Astrocyte (in vitro differentiated cells and primary cell): ENCODE measurements at regions not wholly inside any gene's neighbourhood (a gene's known extent, or its start where the extent isn't known, plus 50 kb on each side); places are given as distances from the start of the nearest gene placed in this dataset.

Source experiments
- DNase-seq: peaks from one replicate; pipeline ENCODE4 v3.0.0-alpha.2; 2010; ENCODE audit warnings: low read depth
- FAIRE-seq: peaks from 2 replicates; lab custom pipeline; 2011; peaks lifted over from hg19 to GRCh38; lab: Jason Lieb, UNC
- H2AFZ ChIP-seq: 2 replicates; pipeline ENCODE4 v1.6.0; 2012; ENCODE audit warnings: low read depth, low read length, inconsistent platforms
- H3K27ac ChIP-seq: 2 replicates; pipeline ENCODE4 v1.5.1; 2011; ENCODE audit warnings: low read depth, low read length, inconsistent platforms
- H3K27me3 ChIP-seq: 2 replicates; pipeline ENCODE4 v1.6.0; 2011; ENCODE audit warnings: low read length, inconsistent platforms; ENCODE audit not compliant: insufficient read depth
- H3K36me3 ChIP-seq: 2 replicates; pipeline ENCODE4 v1.5.1; 2011; ENCODE audit warnings: low read length, inconsistent platforms; ENCODE audit not compliant: insufficient read depth
- H3K4me1 ChIP-seq: 2 replicates; pipeline ENCODE4 v1.5.1; 2011; ENCODE audit warnings: low read length, inconsistent platforms; ENCODE audit not compliant: insufficient read depth
- H3K4me2 ChIP-seq: 2 replicates; pipeline ENCODE4 v1.6.0; 2012; ENCODE audit warnings: low read length, inconsistent platforms
- H3K4me3 ChIP-seq: 2 replicates; pipeline ENCODE4 v1.5.1; 2011; ENCODE audit warnings: low read depth, mild to moderate bottlenecking, low read length, inconsistent platforms; ENCODE audit not compliant: insufficient read depth
- H3K79me2 ChIP-seq: 2 replicates; pipeline ENCODE4 v1.6.0; 2012; ENCODE audit warnings: mild to moderate bottlenecking, low read length, inconsistent platforms; ENCODE audit not compliant: insufficient read depth
- H3K9ac ChIP-seq: 2 replicates; pipeline ENCODE4 v1.6.0; 2012; ENCODE audit warnings: mild to moderate bottlenecking, low read length, inconsistent platforms
- H3K9me3 ChIP-seq: 2 replicates; pipeline ENCODE4 v1.5.1; 2012; ENCODE audit warnings: low read depth, mild to moderate bottlenecking, low read length, inconsistent platforms; ENCODE audit not compliant: insufficient read depth
- H4K20me1 ChIP-seq: 2 replicates; pipeline ENCODE4 v1.6.0; 2012; ENCODE audit warnings: low read length, inconsistent platforms; ENCODE audit not compliant: insufficient read depth
- H3K27ac Mint-ChIP-seq: one replicate; pipeline ENCODE4 v1.8.0; 2021; ENCODE audit warnings: mild to moderate bottlenecking, mixed read lengths; ENCODE audit not compliant: unreplicated experiment
- H3K27me3 Mint-ChIP-seq: one replicate; pipeline ENCODE4 v1.8.0; 2021; ENCODE audit warnings: low read depth, mixed read lengths; ENCODE audit not compliant: unreplicated experiment
- H3K36me3 Mint-ChIP-seq: one replicate; pipeline ENCODE4 v1.8.0; 2021; ENCODE audit warnings: low read depth, mixed read lengths; ENCODE audit not compliant: unreplicated experiment
- H3K4me1 Mint-ChIP-seq: one replicate; pipeline ENCODE4 v1.8.0; 2021; ENCODE audit warnings: low read depth, mixed read lengths; ENCODE audit not compliant: unreplicated experiment
- H3K4me3 Mint-ChIP-seq: one replicate; pipeline ENCODE4 v1.8.0; 2021; ENCODE audit warnings: mild to moderate bottlenecking, moderate library complexity, mixed read lengths; ENCODE audit not compliant: unreplicated experiment
- H3K9me3 Mint-ChIP-seq: one replicate; pipeline ENCODE4 v1.8.0; 2021; ENCODE audit warnings: mild to moderate bottlenecking, mixed read lengths; ENCODE audit not compliant: unreplicated experiment
- EZH2 ChIP-seq: IDR thresholded peaks from 2 replicates; pipeline ENCODE4 v1.6.1; 2012; ENCODE audit warnings: mild to moderate bottlenecking, low read length, inconsistent platforms; ENCODE audit not compliant: insufficient read depth
- TF ChIP-seq, protein P1 (sequence below): IDR thresholded peaks from 2 replicates; pipeline ENCODE4 v1.5.1; 2011; ENCODE audit warnings: low read depth, mild to moderate bottlenecking, inconsistent platforms, low read length, moderate library complexity; ENCODE audit not compliant: insufficient read depth

DNA sequence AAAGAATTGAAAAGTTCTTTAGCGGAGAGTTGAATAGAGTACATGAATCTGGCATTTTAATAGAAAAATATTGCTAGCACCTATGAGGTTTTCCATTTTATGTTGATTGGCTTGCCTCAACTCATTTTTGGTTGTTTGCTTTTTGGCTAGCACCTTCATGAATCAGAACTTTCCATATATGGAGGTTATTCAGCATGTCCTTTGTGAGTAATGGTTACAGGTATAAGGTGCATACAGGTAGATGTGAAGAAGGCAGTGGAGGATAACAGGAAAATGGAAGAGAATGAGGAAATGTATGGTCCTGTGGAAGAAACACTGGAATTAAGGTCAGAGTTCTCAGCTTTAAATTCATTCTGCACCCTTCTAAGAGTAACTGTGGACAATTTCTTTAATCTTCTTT lies 98.1 kb upstream of the GBE1 start:
- FAIRE-seq (no peak), DNase-seq (no peak)
- H3K27ac Mint-ChIP-seq: no peak overlapping the region
- H3K4me3 Mint-ChIP-seq: no peak overlapping the region
- no peaks in the 10 kb centered on the region for H3K36me3 ChIP-seq
- H3K4me1 ChIP-seq: no peaks in the 10 kb centered on the region
- H3K9ac ChIP-seq: no peak overlapping the region
- no peaks in the 10 kb centered on the region for H3K4me1 Mint-ChIP-seq
- H3K79me2 ChIP-seq: no peaks in the 10 kb centered on the region
- no peak overlapping the region for H3K27ac ChIP-seq
- H3K27me3 Mint-ChIP-seq: no peaks in the 10 kb centered on the region
- no peak overlapping the region for H3K4me3 ChIP-seq
- H2AFZ ChIP-seq: no peak overlapping the region
- no peaks in the 10 kb centered on the region for H3K36me3 Mint-ChIP-seq
- H3K9me3 Mint-ChIP-seq: no peaks in the 10 kb centered on the region
- no peak for TF ChIP-seq EZH2
- TF ChIP-seq, protein P1, sequence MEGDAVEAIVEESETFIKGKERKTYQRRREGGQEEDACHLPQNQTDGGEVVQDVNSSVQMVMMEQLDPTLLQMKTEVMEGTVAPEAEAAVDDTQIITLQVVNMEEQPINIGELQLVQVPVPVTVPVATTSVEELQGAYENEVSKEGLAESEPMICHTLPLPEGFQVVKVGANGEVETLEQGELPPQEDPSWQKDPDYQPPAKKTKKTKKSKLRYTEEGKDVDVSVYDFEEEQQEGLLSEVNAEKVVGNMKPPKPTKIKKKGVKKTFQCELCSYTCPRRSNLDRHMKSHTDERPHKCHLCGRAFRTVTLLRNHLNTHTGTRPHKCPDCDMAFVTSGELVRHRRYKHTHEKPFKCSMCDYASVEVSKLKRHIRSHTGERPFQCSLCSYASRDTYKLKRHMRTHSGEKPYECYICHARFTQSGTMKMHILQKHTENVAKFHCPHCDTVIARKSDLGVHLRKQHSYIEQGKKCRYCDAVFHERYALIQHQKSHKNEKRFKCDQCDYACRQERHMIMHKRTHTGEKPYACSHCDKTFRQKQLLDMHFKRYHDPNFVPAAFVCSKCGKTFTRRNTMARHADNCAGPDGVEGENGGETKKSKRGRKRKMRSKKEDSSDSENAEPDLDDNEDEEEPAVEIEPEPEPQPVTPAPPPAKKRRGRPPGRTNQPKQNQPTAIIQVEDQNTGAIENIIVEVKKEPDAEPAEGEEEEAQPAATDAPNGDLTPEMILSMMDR: no peak
- no peaks in the 10 kb centered on the region for H3K27me3 ChIP-seq
- no peaks in the 10 kb centered on the region for H4K20me1 ChIP-seq
- H3K9me3 ChIP-seq: no peaks in the 10 kb centered on the region
- H3K4me2 ChIP-seq: no peak overlapping the region

DNA sequence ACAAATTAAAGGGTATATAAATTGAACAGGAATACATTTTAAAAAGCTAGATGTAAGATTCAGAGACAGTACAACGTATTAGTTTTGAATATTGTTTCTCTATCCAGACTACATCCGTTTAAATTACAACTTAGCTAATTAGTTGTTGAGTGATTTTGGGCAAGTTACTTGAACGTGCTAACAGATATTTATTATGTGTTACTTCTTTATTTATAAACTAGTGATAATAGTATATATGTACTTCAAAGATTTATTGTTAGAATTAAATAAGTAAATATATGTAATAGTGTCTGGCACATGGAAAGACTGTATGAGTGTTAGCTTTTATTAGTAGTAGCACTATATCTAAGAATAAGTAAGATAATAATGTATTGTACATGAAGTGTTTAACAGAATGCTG lies 92.0 kb upstream of the GBE1 start:
- no peak for FAIRE-seq
- Mint-ChIP-seq H3K9me3 (no peaks in the 10 kb centered on the region), H3K4me3 (no peak overlapping the region), H3K27me3 (no peaks in the 10 kb centered on the region), H3K27ac (no peak overlapping the region), H3K36me3 (no peaks in the 10 kb centered on the region), H3K4me1 (no peaks in the 10 kb centered on the region)
- no peak overlapping the region for H3K27ac ChIP-seq
- DNase-seq: no peak
- no peak overlapping the region for H3K9ac ChIP-seq
- H3K79me2 ChIP-seq: no peaks in the 10 kb centered on the region
- no peaks in the 10 kb centered on the region for H3K36me3 ChIP-seq
- no peak for TF ChIP-seq EZH2
- TF ChIP-seq, protein P1: no peak
- H3K4me2 ChIP-seq: no peak overlapping the region
- no peaks in the 10 kb centered on the region for H3K4me1 ChIP-seq
- H2AFZ ChIP-seq: no peak overlapping the region
- H3K27me3 ChIP-seq: no peaks in the 10 kb centered on the region
- H3K4me3 ChIP-seq: no peak overlapping the region
- H3K9me3 ChIP-seq: no peaks in the 10 kb centered on the region
- H4K20me1 ChIP-seq: no peaks in the 10 kb centered on the region

DNA sequence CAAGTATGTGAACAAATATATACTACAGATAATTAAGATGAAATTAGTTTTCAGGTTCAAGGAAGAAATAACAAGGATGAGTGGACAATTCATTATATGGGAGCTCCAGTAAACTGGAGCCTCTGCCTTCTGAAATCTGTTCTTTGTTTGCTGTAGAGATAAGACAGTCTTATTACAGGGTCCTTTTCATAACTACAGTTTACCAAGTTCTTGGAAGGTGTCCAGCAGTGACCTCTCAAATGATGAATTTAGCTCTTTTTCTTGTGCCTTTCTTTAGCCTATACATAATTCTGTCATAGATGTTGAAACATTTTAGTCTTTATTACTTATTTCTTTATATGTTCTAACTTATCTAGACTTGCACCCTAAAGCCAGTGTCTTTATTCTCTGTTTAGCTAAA lies 89.7 kb upstream of the GBE1 start:
- no peak overlapping the region for H3K27ac ChIP-seq
- no peaks in the 10 kb centered on the region for H3K79me2 ChIP-seq
- TF ChIP-seq, protein P1: no peak
- TF ChIP-seq EZH2: no peak
- H3K27me3 ChIP-seq: no peaks in the 10 kb centered on the region
- H3K36me3 ChIP-seq: no peaks in the 10 kb centered on the region
- no peaks in the 10 kb centered on the region for H3K27me3 Mint-ChIP-seq
- no peak overlapping the region for H3K4me2 ChIP-seq
- DNase-seq: no peak
- H4K20me1 ChIP-seq: no peaks in the 10 kb centered on the region
- no peak overlapping the region for H3K4me3 ChIP-seq
- no peaks in the 10 kb centered on the region for H3K36me3 Mint-ChIP-seq
- H3K9me3 Mint-ChIP-seq: no peaks in the 10 kb centered on the region
- no peak overlapping the region for H3K4me3 Mint-ChIP-seq
- H2AFZ ChIP-seq: no peak overlapping the region
- no peaks in the 10 kb centered on the region for H3K4me1 ChIP-seq
- no peak overlapping the region for H3K27ac Mint-ChIP-seq
- no peak overlapping the region for H3K9ac ChIP-seq
- no peaks in the 10 kb centered on the region for H3K4me1 Mint-ChIP-seq
- FAIRE-seq: no peak
- H3K9me3 ChIP-seq: no peaks in the 10 kb centered on the region
